HG03097 (cell line): ENCODE measurements at regions not wholly inside any gene's neighbourhood (a gene's known extent, or its start where the extent isn't known, plus 50 kb on each side); places are given as distances from the start of the nearest gene placed in this dataset.
A peak's percentile ranks its signal among the peaks of the same experiment; 100 is the strongest.
"Not testable (repeated sequence)": the region's sequence is repeated elsewhere in the genome, so short reads cannot be mapped to it uniquely, and the experiment has no call there.

Experiments
- ATAC-seq: cut with Tn5 transposase; IDR thresholded peaks from one replicate; pipeline ENCODE4 v1.9.1; 2021; ENCODE audit not compliant: unreplicated experiment, low FRiP score

- ATAC-seq = no peak
Measured at GRCh38 chr18:29491907-29492306, 1315.0 kb upstream of the CDH2 start.

GRCh38 chr18:29488617-29489016 is 1311.7 kb upstream of the CDH2 start:
- no peak for ATAC-seq

- no peak for ATAC-seq
Measured at GRCh38 chr18:29465526-29465925, 1288.6 kb upstream of the CDH2 start.

DNA sequence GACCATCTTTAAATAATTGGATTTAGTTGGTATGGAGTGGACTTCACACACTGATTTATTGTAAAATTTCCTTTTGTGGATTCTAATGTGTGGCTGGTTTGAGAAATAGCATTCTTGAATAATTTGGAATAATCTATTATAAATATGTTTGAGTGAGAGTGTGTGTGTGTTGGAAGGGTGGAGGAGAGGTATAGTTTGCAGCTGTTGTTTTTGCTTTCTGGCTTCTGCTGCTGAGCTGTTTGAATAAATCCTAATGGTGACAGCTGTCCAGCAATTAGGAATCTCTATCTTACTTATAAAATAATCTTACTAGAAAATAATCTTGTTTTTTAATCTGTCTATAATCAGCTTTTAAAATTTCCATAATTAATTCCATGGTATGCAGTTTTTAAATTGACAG is 1283.0 kb upstream of the CDH2 start:
- no peak for ATAC-seq

GRCh38 chr18:29457316-29457889 is 1280.5 kb upstream of the CDH2 start:
- no peak for ATAC-seq

DNA sequence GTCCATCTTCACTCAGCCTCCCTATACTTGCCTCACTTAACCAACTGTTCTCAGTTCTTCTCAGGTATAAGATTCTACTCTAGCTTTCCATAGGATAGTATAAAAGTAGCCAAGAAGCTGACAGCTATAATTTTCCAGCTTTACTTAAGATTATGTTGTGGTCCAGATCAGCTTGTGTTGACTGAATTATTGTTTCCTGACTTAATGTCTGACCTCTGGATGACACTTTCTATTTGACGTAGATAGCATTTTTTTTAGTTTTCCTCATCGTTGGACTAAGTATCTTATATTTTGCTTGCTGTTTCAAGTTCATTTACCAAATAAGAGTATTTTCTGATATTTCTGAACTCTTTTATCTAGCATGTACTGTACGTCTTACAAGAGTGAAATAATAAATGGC is 1272.5 kb upstream of the CDH2 start:
- no peak for ATAC-seq

- no peak for ATAC-seq
Measured at GRCh38 chr18:29439398-29439797, 1262.5 kb upstream of the CDH2 start.

DNA sequence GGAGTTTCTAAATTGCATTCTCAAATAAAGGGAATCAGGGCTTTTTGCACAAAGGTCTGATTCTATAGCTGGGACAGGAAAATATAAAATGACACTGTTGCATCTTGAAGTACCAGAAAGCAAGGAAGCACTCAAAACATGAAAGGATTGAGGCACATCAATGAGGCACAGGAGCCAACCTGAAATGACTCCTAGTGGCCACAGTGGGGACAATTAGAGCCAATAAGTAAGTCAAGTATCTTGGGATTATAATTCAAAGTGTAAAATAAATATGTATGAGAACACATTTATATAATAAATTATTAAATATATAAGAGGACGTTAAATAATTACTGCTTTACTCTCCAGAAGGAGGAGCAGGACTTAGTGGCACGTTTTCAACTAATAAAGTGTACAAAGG is 1259.5 kb upstream of the CDH2 start:
- no peak for ATAC-seq

GRCh38 chr18:29434650-29435049 is 1257.7 kb upstream of the CDH2 start:
- ATAC-seq = no peak

GRCh38 chr18:29430416-29430815 is 1253.5 kb upstream of the CDH2 start:
- no peak for ATAC-seq

DNA sequence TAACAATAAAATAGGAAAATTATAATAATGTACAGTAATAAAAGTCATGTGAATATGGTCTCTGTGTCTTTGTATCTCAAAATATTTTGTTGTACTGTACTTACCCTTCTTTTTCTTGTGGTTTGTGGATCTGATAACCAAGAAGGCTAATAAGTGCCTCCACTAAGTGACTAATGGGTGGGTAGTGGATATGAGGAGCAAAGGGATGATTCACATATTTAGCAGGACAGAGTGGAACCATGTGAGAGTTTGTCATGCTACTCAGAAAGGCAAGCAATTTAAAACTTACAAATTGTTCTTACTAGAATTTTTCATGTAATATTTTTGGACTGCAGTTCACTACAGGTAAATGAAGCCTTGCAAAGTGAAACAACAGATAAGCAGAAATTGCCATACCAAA is 1241.2 kb upstream of the CDH2 start:
- ATAC-seq = no peak

DNA sequence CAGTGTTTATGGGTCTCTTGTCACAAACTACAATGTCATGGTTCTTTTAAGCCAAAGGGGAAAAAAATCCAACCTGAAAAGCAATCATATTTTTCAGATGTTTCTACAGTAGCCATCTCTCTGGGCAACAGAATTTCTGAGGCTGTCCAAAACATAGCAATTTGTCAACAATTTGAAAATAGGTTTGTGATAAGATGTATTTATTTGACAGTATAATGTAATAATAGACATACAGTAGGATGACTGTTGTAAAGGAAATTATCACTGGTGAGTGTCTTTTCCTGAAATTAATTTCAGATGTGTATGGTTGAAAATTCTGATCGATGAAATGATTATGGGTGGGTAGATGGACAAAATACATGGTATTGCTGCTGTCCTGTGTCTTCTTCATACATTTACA is 1230.1 kb upstream of the CDH2 start:
- ATAC-seq = no peak

DNA sequence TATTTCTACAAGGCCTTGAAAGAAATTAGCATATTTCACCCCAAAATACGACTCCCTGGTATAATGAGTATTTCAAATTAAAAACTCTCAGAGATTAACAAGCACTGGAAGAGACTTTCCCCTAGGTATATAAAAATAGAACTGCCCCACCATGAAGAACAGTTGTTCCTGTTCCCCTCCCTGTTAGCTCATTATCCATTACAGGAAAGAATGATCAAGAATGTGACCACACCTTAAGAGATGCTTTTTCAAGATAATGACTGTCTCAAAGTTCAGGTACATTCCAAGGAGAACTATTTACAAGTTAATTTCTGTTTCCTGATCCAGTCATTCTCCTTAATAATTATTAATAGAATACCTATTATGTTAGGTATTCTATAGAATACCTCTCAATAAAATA is 1220.6 kb upstream of the CDH2 start:
- ATAC-seq = no peak

DNA sequence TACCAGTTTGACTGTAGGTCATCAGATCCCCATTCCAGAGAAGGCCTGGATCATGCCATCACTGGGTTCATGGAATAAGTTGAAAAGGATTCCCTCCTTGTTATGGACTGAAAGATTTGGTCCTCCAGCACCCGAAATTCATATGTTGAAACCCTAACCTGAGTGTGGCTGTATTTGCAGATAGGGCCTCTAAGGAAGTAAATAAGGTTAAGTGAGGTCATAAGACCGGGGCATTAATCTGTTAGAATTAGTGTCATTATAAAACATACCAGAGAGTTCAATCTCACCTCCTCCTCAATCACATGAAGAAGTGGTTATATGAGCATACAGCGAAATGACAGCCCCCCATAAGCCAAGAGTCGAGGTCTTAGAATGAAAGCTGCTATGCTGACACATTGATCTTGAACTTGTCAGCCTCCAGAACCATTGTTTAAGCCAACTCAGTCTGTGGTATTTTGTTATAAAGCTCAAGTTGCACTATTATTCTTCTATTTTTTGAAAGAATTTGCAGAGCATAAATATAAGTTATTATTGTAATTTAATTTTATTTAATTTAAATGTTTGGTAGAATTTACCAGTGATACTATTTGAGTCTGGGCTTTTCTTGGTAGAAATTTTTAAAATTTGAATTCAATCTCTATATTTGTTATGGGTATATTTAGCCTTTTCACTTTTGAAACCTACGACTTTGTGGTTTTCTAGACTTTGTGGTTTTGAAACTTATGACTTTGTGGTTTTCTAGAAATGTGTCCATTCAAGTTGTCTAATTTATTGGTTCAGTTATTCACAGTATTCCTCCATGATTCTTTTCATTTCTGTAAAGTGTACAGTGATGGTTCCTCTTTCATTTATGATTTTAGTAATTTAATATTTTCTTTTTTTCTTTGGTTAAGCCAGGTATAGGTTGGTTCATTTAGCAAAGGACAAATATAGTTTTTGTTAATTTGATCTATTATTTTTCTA is 1206.7 kb upstream of the CDH2 start:
- peak; percentile 57 for ATAC-seq

- ATAC-seq = no peak
Measured at GRCh38 chr18:29378651-29379136, 1201.8 kb upstream of the CDH2 start.

DNA sequence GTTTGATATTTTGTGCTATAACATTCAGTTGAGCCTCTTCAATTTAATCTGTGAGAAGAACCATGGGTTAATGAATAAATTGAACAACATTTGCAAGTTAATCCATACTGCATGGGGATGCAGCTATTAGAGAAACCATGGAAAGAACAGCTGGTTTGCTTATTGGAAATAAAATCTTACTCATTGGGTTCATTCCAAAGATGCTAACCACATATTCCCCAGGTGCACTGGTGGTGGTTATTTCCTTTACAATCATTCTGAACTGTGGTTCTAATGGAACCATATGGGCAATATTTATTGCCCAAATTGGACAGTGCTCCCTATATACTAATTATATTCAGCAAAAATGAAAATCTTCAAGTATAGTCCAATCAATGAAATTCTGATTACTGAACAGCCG is 1200.4 kb upstream of the CDH2 start:
- ATAC-seq = no peak

DNA sequence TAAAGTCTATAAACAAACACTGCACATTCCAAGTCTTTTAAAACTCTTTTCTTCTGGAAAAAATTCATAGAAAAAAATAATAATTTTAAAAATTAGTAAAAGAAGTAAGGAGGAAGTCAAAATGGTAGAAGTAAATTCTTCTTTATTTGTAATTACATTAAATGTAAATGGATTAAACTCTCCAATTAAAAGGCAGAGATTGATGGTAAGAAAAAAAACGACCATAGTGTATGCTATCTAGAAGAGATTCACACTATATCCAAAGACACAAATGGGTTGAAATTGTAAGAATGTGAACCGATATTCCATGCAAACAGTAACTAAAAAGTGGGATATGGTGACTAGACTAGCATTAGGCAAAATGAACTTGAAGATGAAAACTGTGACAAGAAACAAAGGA is 1196.1 kb upstream of the CDH2 start:
- ATAC-seq = no peak

- ATAC-seq = no peak
Measured at GRCh38 chr18:29361843-29362242, 1184.9 kb upstream of the CDH2 start.

- not testable (repeated sequence) for ATAC-seq
Measured at GRCh38 chr18:29360659-29361058, 1183.7 kb upstream of the CDH2 start.

DNA sequence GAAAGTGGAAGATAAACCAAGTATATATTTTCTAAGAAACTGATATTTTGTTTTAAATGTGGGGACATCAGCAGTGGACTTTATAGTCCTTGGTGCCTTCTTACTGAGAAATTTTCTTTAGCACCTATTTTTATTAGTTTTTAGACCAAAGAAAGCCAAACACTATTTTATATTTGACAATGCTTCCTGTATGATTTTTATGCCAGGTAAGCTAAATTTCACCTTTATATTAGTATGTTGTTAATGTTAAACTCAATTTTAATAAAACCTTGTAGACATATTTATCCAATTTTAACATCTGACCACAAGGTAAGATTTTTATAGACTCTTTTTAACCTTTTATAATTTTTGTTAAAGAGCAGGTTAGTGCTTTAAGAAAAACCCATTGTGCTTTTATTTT is 1182.3 kb upstream of the CDH2 start:
- ATAC-seq = not testable (repeated sequence)

- no peak for ATAC-seq
Measured at GRCh38 chr18:29351171-29351570, 1174.2 kb upstream of the CDH2 start.

DNA sequence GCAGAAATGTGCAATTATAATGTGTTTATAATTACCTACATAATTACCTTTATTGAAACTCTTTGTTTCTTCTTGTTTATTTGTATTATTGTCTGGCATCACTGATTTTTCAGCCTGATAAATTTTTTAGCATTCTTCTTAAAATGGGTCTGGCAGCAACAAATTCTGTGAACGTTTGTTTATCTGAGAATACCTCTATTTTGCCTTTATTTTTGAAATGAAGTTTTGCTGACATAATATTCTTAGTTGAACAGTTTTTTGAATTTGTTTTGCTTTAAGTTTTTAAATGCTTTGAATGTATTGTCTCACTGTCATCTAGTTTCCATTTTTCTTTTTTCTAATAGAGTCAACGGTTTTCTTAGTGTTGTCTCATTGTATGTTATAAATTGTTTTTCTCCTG is 1152.0 kb upstream of the CDH2 start:
- no peak for ATAC-seq
